Hepatocyte (in vitro differentiated cells): ENCODE measurements at regions not wholly inside any gene's neighbourhood (a gene's known extent, or its start where the extent isn't known, plus 50 kb on each side); places are given as distances from the start of the nearest gene placed in this dataset.

Source experiments
- DNase-seq: peaks from one replicate; pipeline ENCODE4 v3.0.0-alpha.2; 2016; ENCODE audit warnings: low spot score
- H2AFZ ChIP-seq: fragments of 200-600 bp; sonication (generic); 2 replicates; pipeline ENCODE4 v1.6.0; 2016; ENCODE audit warnings: antibody characterized with exemption, mild to moderate bottlenecking
- H3K27ac ChIP-seq: fragments of 200-600 bp; sonication (generic); 2 replicates; pipeline ENCODE4 v1.5.1; 2016; ENCODE audit warnings: mild to moderate bottlenecking
- H3K27me3 ChIP-seq: fragments of 200-600 bp; sonication (generic); 2 replicates; pipeline ENCODE4 v1.6.1; 2016
- H3K36me3 ChIP-seq: fragments of 200-600 bp; sonication (generic); replicated peaks from 2 replicates; pipeline ENCODE4 v1.5.1; 2016; ENCODE audit warnings: low read depth; ENCODE audit not compliant: insufficient read depth
- H3K4me1 ChIP-seq: fragments of 200-600 bp; sonication (generic); 2 replicates; pipeline ENCODE4 v1.5.1; 2016; ENCODE audit warnings: mild to moderate bottlenecking, moderate library complexity; ENCODE audit not compliant: insufficient read depth
- H3K4me2 ChIP-seq: fragments of 200-600 bp; sonication (generic); 2 replicates; pipeline ENCODE4 v1.6.0; 2016
- H3K4me3 ChIP-seq: fragments of 200-600 bp; sonication (generic); 2 replicates; pipeline ENCODE4 v1.5.1; 2016; ENCODE audit warnings: mild to moderate bottlenecking
- H3K79me2 ChIP-seq: fragments of 200-600 bp; sonication (generic); 2 replicates; pipeline ENCODE4 v1.6.0; 2017; ENCODE audit warnings: mild to moderate bottlenecking
- H3K9me2 ChIP-seq: fragments of 200-600 bp; sonication (generic); replicated peaks from 2 replicates; pipeline ENCODE4 v1.6.0; 2017; ENCODE audit warnings: mild to moderate bottlenecking; ENCODE audit not compliant: insufficient read depth
- H3K9me3 ChIP-seq: fragments of 200-600 bp; sonication (generic); 2 replicates; pipeline ENCODE4 v1.5.1; 2016; ENCODE audit warnings: low read depth, mild to moderate bottlenecking
- H4K20me1 ChIP-seq: fragments of 200-600 bp; sonication (generic); 2 replicates; pipeline ENCODE4 v1.6.0; 2016; ENCODE audit warnings: mild to moderate bottlenecking; ENCODE audit not compliant: insufficient read depth, poor library complexity, severe bottlenecking
- CTCF ChIP-seq: fragments of 200-600 bp; sonication (generic); IDR thresholded peaks from 2 replicates; pipeline ENCODE4 v1.5.1; 2016; ENCODE audit warnings: antibody characterized with exemption, mild to moderate bottlenecking; ENCODE audit not compliant: poor library complexity
- EZH2 ChIP-seq: fragments of 200-600 bp; sonication (generic); IDR thresholded peaks from 2 replicates; pipeline ENCODE4 v1.6.1; 2016; ENCODE audit warnings: antibody characterized with exemption, mild to moderate bottlenecking, borderline replicate concordance
- EZH2phosphoT487 ChIP-seq: fragments of 200-600 bp; sonication (generic); IDR thresholded peaks from one replicate; pipeline ENCODE4 v1.6.1; 2018; ENCODE audit warnings: antibody characterized with exemption, mild to moderate bottlenecking, low read depth, moderate library complexity; ENCODE audit not compliant: unreplicated experiment, severe bottlenecking
- WGBS: methylation state at CpG from one replicate; pipeline ENCODE4 v1.1.6; 2016; ENCODE audit warnings: low lambda C conversion rate; ENCODE audit errors: missing lambda C conversion rate; 5-methylcytosine and 5-hydroxymethylcytosine counted together

- Histone ChIP-seq H3K9me2 (no peaks in the 10 kb centered on the region), H4K20me1 (no peaks in the 10 kb centered on the region), H3K36me3 (no peaks in the 10 kb centered on the region), H3K4me3 (no peak overlapping the region), H3K9me3 (no peaks in the 10 kb centered on the region), H3K4me2 (no peak overlapping the region), H2AFZ (no peak overlapping the region), H3K79me2 (no peaks in the 10 kb centered on the region), H3K4me1 (no peaks in the 10 kb centered on the region), H3K27me3 (no peaks in the 10 kb centered on the region), H3K27ac (no peak overlapping the region)
- no peak for DNase-seq
- TF ChIP-seq EZH2, result no peak
- TF ChIP-seq CTCF, result no peak
- TF ChIP-seq EZH2phosphoT487, result no peak
- 85% methylated on average over 13 of the region's 13 CpGs for WGBS
These were observed 64.3 kb upstream of the FGFR2 start for GRCh38 chr10:121662531-121662930.

- TF ChIP-seq CTCF, result no peak
- Histone ChIP-seq H3K27ac (no peak overlapping the region), H3K9me2 (no peaks in the 10 kb centered on the region), H3K4me2 (no peak overlapping the region), H2AFZ (no peak overlapping the region), H3K4me3 (no peak overlapping the region), H4K20me1 (no peaks in the 10 kb centered on the region), H3K36me3 (no peaks in the 10 kb centered on the region), H3K9me3 (no peaks in the 10 kb centered on the region), H3K4me1 (no peaks in the 10 kb centered on the region), H3K79me2 (no peaks in the 10 kb centered on the region), H3K27me3 (no peaks in the 10 kb centered on the region)
- DNase-seq, result no peak
- WGBS, result 87% methylated on average over 14 of the region's 14 CpGs
These were observed 63.2 kb upstream of the FGFR2 start for GRCh38 chr10:121661451-121661851.

- Histone ChIP-seq H3K36me3 (no peaks in the 10 kb centered on the region), H3K9me3 (no peaks in the 10 kb centered on the region), H3K79me2 (no peaks in the 10 kb centered on the region), H3K27me3 (no peaks in the 10 kb centered on the region), H3K4me2 (no peak overlapping the region), H3K4me1 (no peaks in the 10 kb centered on the region), H4K20me1 (no peaks in the 10 kb centered on the region), H3K4me3 (no peak overlapping the region), H2AFZ (no peak overlapping the region), H3K27ac (no peak overlapping the region), H3K9me2 (no peaks in the 10 kb centered on the region)
- DNase-seq, result no peak
- WGBS, result 83% methylated on average over 10 of the region's 10 CpGs
- no peak for TF ChIP-seq EZH2
- TF ChIP-seq CTCF, result no peak
- TF ChIP-seq EZH2phosphoT487, result no peak
These were observed 61.0 kb upstream of the FGFR2 start for GRCh38 chr10:121659236-121659635.

GRCh38 chr10:121658611-121659010 lies 60.4 kb upstream of the FGFR2 start:
- no peak overlapping the region for H3K4me2 ChIP-seq
- no peaks in the 10 kb centered on the region for H3K9me2 ChIP-seq
- H4K20me1 ChIP-seq, result no peaks in the 10 kb centered on the region
- H3K4me1 ChIP-seq, result no peaks in the 10 kb centered on the region
- WGBS, result 92% methylated on average over 3 of the region's 3 CpGs
- no peak overlapping the region for H3K4me3 ChIP-seq
- no peaks in the 10 kb centered on the region for H3K9me3 ChIP-seq
- no peak for DNase-seq
- TF ChIP-seq EZH2, result no peak
- no peak for TF ChIP-seq EZH2phosphoT487
- TF ChIP-seq CTCF, result no peak
- H3K36me3 ChIP-seq, result no peaks in the 10 kb centered on the region
- no peaks in the 10 kb centered on the region for H3K79me2 ChIP-seq
- H2AFZ ChIP-seq, result no peak overlapping the region
- H3K27me3 ChIP-seq, result no peaks in the 10 kb centered on the region
- no peak overlapping the region for H3K27ac ChIP-seq
